B cell (primary cell): ENCODE measurements at regions not wholly inside any gene's neighbourhood (a gene's known extent, or its start where the extent isn't known, plus 50 kb on each side); places are given as distances from the start of the nearest gene placed in this dataset.
"Not testable (repeated sequence)": the region's sequence is repeated elsewhere in the genome, so short reads cannot be mapped to it uniquely, and the experiment has no call there.

Experiments
- EZH2 ChIP-seq: IDR thresholded peaks from 2 replicates; pipeline ENCODE4 v1.6.1; 2012; ENCODE audit warnings: borderline replicate concordance, low read depth, mild to moderate bottlenecking, moderate library complexity, low read length; ENCODE audit not compliant: insufficient read depth, poor library complexity, severe bottlenecking
- TF ChIP-seq, protein P1 (sequence below): fragments of 200-600 bp; IDR thresholded peaks from one replicate; pipeline ENCODE4 v1.8.0; 2022; ENCODE audit warnings: antibody characterized with exemption, mild to moderate bottlenecking

DNA sequence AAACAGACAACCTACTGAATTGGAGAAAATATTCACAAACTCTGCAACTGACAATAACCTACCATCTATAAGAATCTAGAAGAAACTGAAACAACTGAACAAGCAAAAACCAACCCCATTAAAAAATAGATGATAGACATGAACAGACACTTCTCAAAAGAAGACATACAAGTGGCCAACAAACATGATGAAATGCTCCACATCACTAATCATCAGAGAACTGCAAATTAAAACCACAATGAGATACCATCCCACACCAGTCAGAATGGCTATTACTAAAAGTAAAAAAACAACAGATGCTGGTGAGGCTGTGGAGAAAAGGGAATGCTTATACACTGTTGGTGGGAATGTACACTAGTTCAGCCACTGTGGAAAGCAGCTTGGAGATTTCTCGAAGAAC lies 84.3 kb upstream of the CEP126 start:
- TF ChIP-seq, protein P1, sequence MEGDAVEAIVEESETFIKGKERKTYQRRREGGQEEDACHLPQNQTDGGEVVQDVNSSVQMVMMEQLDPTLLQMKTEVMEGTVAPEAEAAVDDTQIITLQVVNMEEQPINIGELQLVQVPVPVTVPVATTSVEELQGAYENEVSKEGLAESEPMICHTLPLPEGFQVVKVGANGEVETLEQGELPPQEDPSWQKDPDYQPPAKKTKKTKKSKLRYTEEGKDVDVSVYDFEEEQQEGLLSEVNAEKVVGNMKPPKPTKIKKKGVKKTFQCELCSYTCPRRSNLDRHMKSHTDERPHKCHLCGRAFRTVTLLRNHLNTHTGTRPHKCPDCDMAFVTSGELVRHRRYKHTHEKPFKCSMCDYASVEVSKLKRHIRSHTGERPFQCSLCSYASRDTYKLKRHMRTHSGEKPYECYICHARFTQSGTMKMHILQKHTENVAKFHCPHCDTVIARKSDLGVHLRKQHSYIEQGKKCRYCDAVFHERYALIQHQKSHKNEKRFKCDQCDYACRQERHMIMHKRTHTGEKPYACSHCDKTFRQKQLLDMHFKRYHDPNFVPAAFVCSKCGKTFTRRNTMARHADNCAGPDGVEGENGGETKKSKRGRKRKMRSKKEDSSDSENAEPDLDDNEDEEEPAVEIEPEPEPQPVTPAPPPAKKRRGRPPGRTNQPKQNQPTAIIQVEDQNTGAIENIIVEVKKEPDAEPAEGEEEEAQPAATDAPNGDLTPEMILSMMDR, result not testable (repeated sequence)
- not testable (repeated sequence) for TF ChIP-seq EZH2
